IPS DF 6.9 (cell line): ENCODE measurements at regions not wholly inside any gene's neighbourhood (a gene's known extent, or its start where the extent isn't known, plus 50 kb on each side); places are given as distances from the start of the nearest gene placed in this dataset.

ENCODE experiments used
- DNase-seq: peaks from one replicate; pipeline ENCODE4 v3.0.0-alpha.2; 2013; ENCODE audit warnings: low read depth, low spot score
- H3K27ac ChIP-seq: one replicate; pipeline ENCODE4 v1.5.1; 2013; ENCODE audit warnings: low read length, control low read depth
- H3K27me3 ChIP-seq: 2 replicates; pipeline ENCODE4 v1.6.1; 2013; ENCODE audit warnings: mild to moderate bottlenecking, low read length; ENCODE audit not compliant: control insufficient read depth, insufficient read depth
- H3K36me3 ChIP-seq: 2 replicates; pipeline ENCODE4 v1.6.1; 2013; ENCODE audit warnings: low read length; ENCODE audit not compliant: control insufficient read depth, insufficient read depth
- H3K4me1 ChIP-seq: 2 replicates; pipeline ENCODE4 v1.6.1; 2013; ENCODE audit warnings: low read length; ENCODE audit not compliant: control insufficient read depth, insufficient read depth
- H3K4me3 ChIP-seq: 2 replicates; pipeline ENCODE4 v1.5.1; 2013; ENCODE audit warnings: mild to moderate bottlenecking, low read length
- H3K9me3 ChIP-seq: 2 replicates; pipeline ENCODE4 v1.6.1; 2013; ENCODE audit warnings: low read length, inconsistent platforms; ENCODE audit not compliant: control insufficient read depth, insufficient read depth
- WGBS: extraction: QIAGEN DNeasy Blood & Tissue Kit; methylation state at CpG from one replicate; pipeline ENCODE4 v1.1.7; 2013; ENCODE audit warnings: mixed read lengths, missing lambda C conversion rate; ENCODE audit not compliant: insufficient read length, insufficient coverage; 5-methylcytosine and 5-hydroxymethylcytosine counted together

- no peaks in the 10 kb centered on the region for H3K27me3 ChIP-seq
- no peak for DNase-seq
- H3K9me3 ChIP-seq, result no peaks in the 10 kb centered on the region
- no CpG with 5 or more reads among the region's 8 CpGs for WGBS
- H3K4me1 ChIP-seq, result no peaks in the 10 kb centered on the region
- no peaks in the 10 kb centered on the region for H3K36me3 ChIP-seq
- H3K27ac ChIP-seq, result no peak overlapping the region
- H3K4me3 ChIP-seq, result no peak overlapping the region
Measured at GRCh38 chr10:75347186-75347585, 54.4 kb downstream of the ZNF503 start.

- Histone ChIP-seq H3K36me3 (no peaks in the 10 kb centered on the region), H3K9me3 (no peaks in the 10 kb centered on the region), H3K27ac (no peak overlapping the region), H3K4me1 (no peaks in the 10 kb centered on the region), H3K27me3 (no peaks in the 10 kb centered on the region), H3K4me3 (no peak overlapping the region)
- no peak for DNase-seq
- no CpG with 5 or more reads among the region's 6 CpGs for WGBS
Measured at GRCh38 chr10:75345738-75346137, 55.8 kb downstream of the ZNF503 start.

GRCh38 chr10:75344170-75344569 lies 57.4 kb downstream of the ZNF503 start:
- no peak overlapping the region for H3K27ac ChIP-seq
- no CpG with 5 or more reads among the region's 5 CpGs for WGBS
- no peak for DNase-seq
- no peaks in the 10 kb centered on the region for H3K4me1 ChIP-seq
- H3K36me3 ChIP-seq, result no peaks in the 10 kb centered on the region
- no peak overlapping the region for H3K4me3 ChIP-seq
- H3K27me3 ChIP-seq, result no peaks in the 10 kb centered on the region
- H3K9me3 ChIP-seq, result no peaks in the 10 kb centered on the region

GRCh38 chr10:75342397-75342796 lies 59.2 kb downstream of the ZNF503 start:
- no peaks in the 10 kb centered on the region for H3K27me3 ChIP-seq
- no peaks in the 10 kb centered on the region for H3K9me3 ChIP-seq
- no peak for DNase-seq
- WGBS, result no CpG with 5 or more reads among the region's 5 CpGs
- H3K27ac ChIP-seq, result no peak overlapping the region
- H3K4me3 ChIP-seq, result no peak overlapping the region
- no peaks in the 10 kb centered on the region for H3K4me1 ChIP-seq
- no peaks in the 10 kb centered on the region for H3K36me3 ChIP-seq

GRCh38 chr10:75335983-75336382 lies 65.6 kb downstream of the ZNF503 start:
- DNase-seq, result no peak
- H3K9me3 ChIP-seq, result no peaks in the 10 kb centered on the region
- H3K27ac ChIP-seq, result no peak overlapping the region
- no peaks in the 10 kb centered on the region for H3K4me1 ChIP-seq
- no peaks in the 10 kb centered on the region for H3K36me3 ChIP-seq
- no peak overlapping the region for H3K4me3 ChIP-seq
- no peaks in the 10 kb centered on the region for H3K27me3 ChIP-seq

- H3K36me3 ChIP-seq, result no peaks in the 10 kb centered on the region
- no peak for DNase-seq
- no peaks in the 10 kb centered on the region for H3K9me3 ChIP-seq
- H3K27me3 ChIP-seq, result no peaks in the 10 kb centered on the region
- H3K4me1 ChIP-seq, result no peaks in the 10 kb centered on the region
- no peak overlapping the region for H3K27ac ChIP-seq
- no peak overlapping the region for H3K4me3 ChIP-seq
- WGBS, result no CpG with 5 or more reads among the region's 1 CpG
Measured at GRCh38 chr10:75335191-75335590, 66.4 kb downstream of the ZNF503 start.

GRCh38 chr10:75334720-75335119 lies 66.8 kb downstream of the ZNF503 start:
- no peak overlapping the region for H3K27ac ChIP-seq
- no peaks in the 10 kb centered on the region for H3K4me1 ChIP-seq
- DNase-seq, result no peak
- no peaks in the 10 kb centered on the region for H3K9me3 ChIP-seq
- H3K36me3 ChIP-seq, result no peaks in the 10 kb centered on the region
- H3K27me3 ChIP-seq, result no peaks in the 10 kb centered on the region
- H3K4me3 ChIP-seq, result no peak overlapping the region
- no CpG with 5 or more reads among the region's 1 CpG for WGBS

GRCh38 chr10:75332081-75332480 lies 69.5 kb downstream of the ZNF503 start:
- Histone ChIP-seq H3K4me1 (no peaks in the 10 kb centered on the region), H3K9me3 (no peaks in the 10 kb centered on the region), H3K27ac (no peak overlapping the region), H3K36me3 (no peaks in the 10 kb centered on the region), H3K4me3 (no peak overlapping the region), H3K27me3 (no peaks in the 10 kb centered on the region)
- no CpG with 5 or more reads among the region's 1 CpG for WGBS
- DNase-seq, result no peak

- H3K9me3 ChIP-seq, result no peaks in the 10 kb centered on the region
- no peak overlapping the region for H3K27ac ChIP-seq
- H3K36me3 ChIP-seq, result no peaks in the 10 kb centered on the region
- no peak overlapping the region for H3K4me3 ChIP-seq
- H3K27me3 ChIP-seq, result no peaks in the 10 kb centered on the region
- no peaks in the 10 kb centered on the region for H3K4me1 ChIP-seq
- no peak for DNase-seq
- no CpG with 5 or more reads among the region's 1 CpG for WGBS
Measured at GRCh38 chr10:75331081-75331480, 70.5 kb downstream of the ZNF503 start.

GRCh38 chr10:75329190-75329745 lies 72.3 kb downstream of the ZNF503 start:
- no CpG with 5 or more reads among the region's 2 CpGs for WGBS
- DNase-seq, result no peak
- H3K27ac ChIP-seq, result no peak overlapping the region
- no peaks in the 10 kb centered on the region for H3K9me3 ChIP-seq
- no peaks in the 10 kb centered on the region for H3K27me3 ChIP-seq
- no peaks in the 10 kb centered on the region for H3K4me1 ChIP-seq
- no peak overlapping the region for H3K4me3 ChIP-seq
- no peaks in the 10 kb centered on the region for H3K36me3 ChIP-seq

GRCh38 chr10:75326306-75326705 lies 75.3 kb downstream of the ZNF503 start:
- H3K36me3 ChIP-seq, result no peaks in the 10 kb centered on the region
- H3K9me3 ChIP-seq, result no peaks in the 10 kb centered on the region
- H3K4me1 ChIP-seq, result no peaks in the 10 kb centered on the region
- no peak overlapping the region for H3K27ac ChIP-seq
- H3K27me3 ChIP-seq, result no peaks in the 10 kb centered on the region
- DNase-seq, result no peak
- no peak overlapping the region for H3K4me3 ChIP-seq
